ENCODE measurements at regions not wholly inside any gene's neighbourhood (a gene's known extent, or its start where the extent isn't known, plus 50 kb on each side); places are given as distances from the start of the nearest gene placed in this dataset.

DNA sequence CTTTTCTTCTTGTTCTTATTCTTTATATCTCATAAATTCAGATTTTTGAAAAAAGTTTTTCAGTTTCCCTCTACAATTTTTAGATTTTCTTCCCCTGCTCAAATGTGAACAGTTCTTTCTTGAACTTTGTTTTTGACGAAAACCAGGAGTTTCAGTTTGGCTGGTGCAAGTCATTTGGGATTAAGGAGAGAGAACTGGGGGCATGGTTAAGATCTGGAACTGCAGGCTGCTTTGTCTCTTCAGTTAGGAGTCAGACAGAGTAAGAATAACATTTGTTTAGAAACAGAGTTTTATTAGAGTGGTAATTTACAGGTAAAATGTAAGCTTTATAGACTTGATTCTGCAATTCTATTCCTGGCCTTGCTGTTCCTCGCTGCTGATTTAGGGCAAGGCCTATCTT, 310.5 kb upstream of the C2CD4B start:
- no peak for DNase-seq

DNA sequence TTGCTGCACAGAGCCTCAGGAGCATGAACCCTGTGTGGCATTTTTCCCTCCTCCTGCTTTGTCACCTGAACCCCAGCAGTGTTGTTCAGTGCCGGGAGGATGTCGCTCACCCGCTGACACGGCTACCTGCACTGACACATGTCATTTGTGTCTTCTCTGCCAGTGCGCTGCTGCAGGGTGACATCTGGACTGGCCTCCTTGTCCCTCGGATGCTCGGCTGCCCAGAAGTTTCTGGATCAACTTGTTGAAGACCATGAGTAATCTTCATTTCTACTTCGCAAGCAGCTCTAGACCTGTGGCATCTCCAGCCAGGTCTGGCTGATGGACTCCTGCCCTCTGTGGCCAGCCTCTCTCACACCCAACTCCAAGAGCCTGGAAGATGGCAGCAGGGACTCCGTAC, 311.1 kb upstream of the C2CD4B start:
- DNase-seq: no peak

- DNase-seq: no peak
Measured at GRCh38 chr15:62477929-62478328, 312.8 kb upstream of the C2CD4B start.

- DNase-seq: no peak
Measured at GRCh38 chr15:62482785-62483429, 317.8 kb upstream of the C2CD4B start.

DNA sequence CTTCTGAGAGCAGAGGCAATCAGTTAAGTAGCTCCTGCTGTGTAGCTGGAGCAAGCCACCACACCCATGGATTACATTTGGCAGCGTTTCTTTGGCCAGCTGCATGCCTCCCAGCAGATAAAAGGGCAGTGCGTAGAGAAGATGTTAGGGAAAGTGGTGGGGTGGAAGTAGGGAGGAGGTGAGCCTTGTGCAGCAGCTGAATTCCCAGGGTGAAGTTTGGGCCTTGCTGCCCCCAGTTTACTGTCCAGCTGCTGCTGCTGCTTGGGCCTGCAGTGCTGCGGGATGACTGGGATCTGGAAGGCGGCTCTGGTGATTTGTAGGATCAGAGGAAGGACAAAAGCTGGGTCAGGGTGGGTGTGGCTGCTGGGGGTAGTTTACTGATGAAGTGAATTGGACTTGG, 318.7 kb upstream of the C2CD4B start:
- no peak for DNase-seq

GRCh38 chr15:62485170-62485720, 320.2 kb upstream of the C2CD4B start:
- no peak for DNase-seq

DNA sequence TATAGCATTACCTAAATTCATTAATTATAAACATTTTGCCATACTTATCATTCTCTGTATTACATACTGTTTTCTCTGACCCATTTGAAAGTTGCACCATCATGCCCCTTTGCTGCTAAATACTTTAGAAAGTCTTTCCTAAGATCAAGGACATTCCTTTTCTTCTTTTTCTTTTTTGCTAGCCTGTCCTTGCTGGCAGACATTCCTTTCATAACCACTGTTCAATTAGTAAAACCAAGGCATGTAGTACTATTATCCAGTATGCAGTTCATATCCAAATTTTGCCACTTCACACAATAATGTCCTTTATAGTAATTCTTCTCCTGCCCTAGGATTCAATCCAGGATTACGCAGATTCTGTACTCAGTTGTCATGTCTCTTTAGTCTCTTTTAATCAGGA, 321.0 kb upstream of the C2CD4B start:
- no peak for DNase-seq

GRCh38 chr15:62488387-62488786, 323.3 kb upstream of the C2CD4B start:
- DNase-seq: no peak

GRCh38 chr15:62491642-62492041, 326.6 kb upstream of the C2CD4B start:
- DNase-seq: no peak

DNA sequence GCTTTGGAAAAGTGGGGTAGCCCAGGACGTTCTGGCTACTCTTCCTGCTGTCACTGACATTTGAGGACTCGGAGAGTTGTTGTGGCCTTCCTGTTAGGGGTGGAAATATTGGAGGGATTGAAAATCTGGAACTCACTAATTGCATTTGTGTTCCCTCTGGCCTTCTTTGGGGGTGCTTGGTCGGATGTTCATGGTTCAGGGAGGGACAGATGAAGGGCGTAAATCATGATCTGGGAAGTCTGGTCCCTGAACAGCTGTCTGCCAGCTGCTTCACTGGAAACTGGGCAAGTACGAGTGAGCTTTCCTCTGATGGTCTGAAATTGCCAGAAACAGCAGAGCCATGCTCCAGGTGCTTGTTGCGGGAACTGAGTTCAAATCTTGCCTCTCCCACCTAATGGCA, 327.8 kb upstream of the C2CD4B start:
- DNase-seq: no peak

- DNase-seq: no peak
Measured at GRCh38 chr15:62494197-62494596, 329.1 kb upstream of the C2CD4B start.

- DNase-seq: no peak
Measured at GRCh38 chr15:62495670-62496614, 330.9 kb upstream of the C2CD4B start.

DNA sequence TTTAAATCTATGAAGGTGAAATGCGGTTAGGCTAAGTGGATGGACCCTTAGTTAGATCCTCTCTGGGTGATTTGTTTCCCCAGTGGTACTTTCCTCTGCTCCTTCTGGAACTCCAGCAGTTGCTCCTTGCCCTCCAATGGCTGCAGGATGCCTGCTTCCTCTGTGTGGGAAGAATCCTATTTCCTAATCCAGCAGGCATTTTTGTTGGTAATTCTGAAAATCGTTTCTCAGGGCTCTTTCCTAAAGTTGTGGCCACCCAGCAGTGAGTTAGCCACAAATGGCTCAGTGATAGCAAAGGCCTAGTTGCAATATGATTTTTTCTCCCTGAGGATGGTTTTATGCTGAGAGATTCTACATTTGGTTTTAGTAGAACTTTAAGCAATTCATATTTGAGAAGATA, 332.3 kb upstream of the C2CD4B start:
- DNase-seq: no peak

DNA sequence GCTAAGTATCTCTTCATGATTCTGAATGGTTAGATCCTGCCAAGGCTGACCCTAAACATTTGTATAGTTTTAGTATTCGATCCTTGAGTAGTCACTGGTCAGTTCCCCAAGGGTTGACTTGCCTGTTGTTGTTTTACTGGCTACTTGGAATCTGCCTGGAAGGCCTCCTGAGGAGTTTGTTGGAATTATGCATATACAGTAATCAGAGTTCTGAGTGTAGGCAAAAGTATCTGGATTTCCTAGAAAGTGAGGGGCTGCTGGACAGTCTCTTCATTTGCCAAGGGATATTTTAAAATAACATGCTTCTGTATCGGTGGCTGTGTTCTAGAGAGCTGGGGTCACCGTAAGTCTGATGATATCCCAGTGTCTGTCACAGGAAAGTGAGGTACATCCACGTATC, 333.2 kb upstream of the C2CD4B start:
- DNase-seq: no peak

- no peak for DNase-seq
Measured at GRCh38 chr15:62498712-62499111, 333.6 kb upstream of the C2CD4B start.

DNA sequence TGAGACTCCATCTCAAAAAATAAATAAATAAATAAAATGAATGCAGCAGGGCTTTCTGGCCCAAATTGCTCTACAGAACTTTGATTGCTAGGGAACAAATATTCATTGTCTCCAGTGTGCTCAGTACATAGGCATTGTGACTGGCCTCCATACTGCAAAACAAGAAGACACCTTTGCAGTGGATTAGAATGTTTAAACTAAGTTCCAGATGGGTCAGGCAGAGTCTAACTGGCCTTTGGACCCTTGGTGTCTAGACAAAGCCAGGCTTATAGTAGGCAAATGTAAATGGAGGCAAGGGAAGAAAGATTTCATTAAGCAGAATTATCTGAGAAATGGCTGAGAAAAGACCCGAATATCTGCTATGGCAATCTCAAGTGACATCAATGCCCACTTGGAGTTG, 335.2 kb upstream of the C2CD4B start:
- DNase-seq: no peak

GRCh38 chr15:62502451-62502850, 337.4 kb upstream of the C2CD4B start:
- DNase-seq: no peak

- no peak for DNase-seq
Measured at GRCh38 chr15:62503451-62503850, 338.4 kb upstream of the C2CD4B start.

- DNase-seq: no peak
Measured at GRCh38 chr15:62505762-62506161, 340.7 kb upstream of the C2CD4B start.

GRCh38 chr15:62506217-62506805, 341.2 kb upstream of the C2CD4B start:
- no peak for DNase-seq

- no peak for DNase-seq
Measured at GRCh38 chr15:62509395-62509958, 344.4 kb upstream of the C2CD4B start.

GRCh38 chr15:62510791-62511190, 345.7 kb upstream of the C2CD4B start:
- DNase-seq: no peak

DNA sequence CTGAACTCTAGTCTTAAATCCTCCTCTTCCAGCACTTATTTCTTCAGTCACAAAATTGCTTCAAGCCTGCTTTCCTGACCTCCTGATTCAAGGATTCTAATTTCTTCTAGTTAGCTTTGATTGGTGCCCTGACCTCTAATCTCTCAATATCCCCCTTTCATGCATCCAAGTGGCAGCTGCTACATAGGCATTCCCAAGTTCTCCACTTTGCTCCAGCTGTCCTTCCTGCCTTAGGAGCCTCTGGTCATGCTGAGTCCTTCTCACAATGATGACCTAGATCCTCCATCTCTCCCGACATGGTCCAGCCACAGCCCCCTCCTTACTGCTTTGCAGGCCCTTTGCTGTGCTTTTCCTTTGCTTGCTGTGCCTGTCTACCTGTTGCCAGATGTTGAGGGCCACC, 347.8 kb upstream of the C2CD4B start:
- DNase-seq: no peak

Data from activated naive CD4-positive, alpha-beta T cell treated with anti-CD3 and anti-CD28 coated beads, Interleukin-2, amount 50 U/mL, for 16 hours (primary cell).